ENCODE measurements at regions not wholly inside any gene's neighbourhood (a gene's known extent, or its start where the extent isn't known, plus 50 kb on each side); places are given as distances from the start of the nearest gene placed in this dataset.
A peak's percentile ranks its signal among the peaks of the same experiment; 100 is the strongest.

- CTCF ChIA-PET = interaction anchor here (0.7 kb wide), 1 partner anchor 147 kb away, joined by 3 read pairs; no protein-coding TSS in a partner anchor
- DNase-seq (ENCODE audit: low spot score) = peak; percentile 78
- POLR2A ChIA-PET (ENCODE audit: low non-redundant PET) = no interaction called here
- H3K27ac ChIP-seq = no peak overlapping the region
- TF ChIP-seq, protein P1, sequence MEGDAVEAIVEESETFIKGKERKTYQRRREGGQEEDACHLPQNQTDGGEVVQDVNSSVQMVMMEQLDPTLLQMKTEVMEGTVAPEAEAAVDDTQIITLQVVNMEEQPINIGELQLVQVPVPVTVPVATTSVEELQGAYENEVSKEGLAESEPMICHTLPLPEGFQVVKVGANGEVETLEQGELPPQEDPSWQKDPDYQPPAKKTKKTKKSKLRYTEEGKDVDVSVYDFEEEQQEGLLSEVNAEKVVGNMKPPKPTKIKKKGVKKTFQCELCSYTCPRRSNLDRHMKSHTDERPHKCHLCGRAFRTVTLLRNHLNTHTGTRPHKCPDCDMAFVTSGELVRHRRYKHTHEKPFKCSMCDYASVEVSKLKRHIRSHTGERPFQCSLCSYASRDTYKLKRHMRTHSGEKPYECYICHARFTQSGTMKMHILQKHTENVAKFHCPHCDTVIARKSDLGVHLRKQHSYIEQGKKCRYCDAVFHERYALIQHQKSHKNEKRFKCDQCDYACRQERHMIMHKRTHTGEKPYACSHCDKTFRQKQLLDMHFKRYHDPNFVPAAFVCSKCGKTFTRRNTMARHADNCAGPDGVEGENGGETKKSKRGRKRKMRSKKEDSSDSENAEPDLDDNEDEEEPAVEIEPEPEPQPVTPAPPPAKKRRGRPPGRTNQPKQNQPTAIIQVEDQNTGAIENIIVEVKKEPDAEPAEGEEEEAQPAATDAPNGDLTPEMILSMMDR (conservative IDR thresholded peaks at IDR 0.05; ENCODE audit: low read depth) = no peak
Observed at GRCh38 chr3:107962946-107963345, 127.9 kb downstream of the CD47 start.

DNA sequence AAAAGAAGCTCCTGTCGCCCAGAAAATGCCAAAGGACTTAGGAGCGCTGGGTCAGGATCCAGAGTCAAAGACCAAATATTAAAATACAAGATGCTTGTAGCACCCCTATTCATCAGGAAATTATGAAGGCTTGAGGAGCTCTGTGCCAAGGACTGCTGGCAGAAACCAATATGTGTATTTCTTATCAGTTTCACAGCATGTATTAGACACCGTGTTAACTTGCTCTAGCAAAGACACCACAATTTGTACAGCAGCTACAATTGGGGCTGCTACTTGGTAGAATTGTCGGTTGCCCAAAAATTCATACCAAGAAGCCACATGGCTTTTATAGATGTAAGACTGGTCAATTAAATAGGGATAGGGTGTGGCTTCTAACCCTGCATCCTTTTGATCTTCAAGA lies 128.8 kb downstream of the CD47 start:
- H3K27ac ChIP-seq = no peak overlapping the region
- ChIA-PET CTCF (no interaction called here), POLR2A (ENCODE audit: low non-redundant PET) (no interaction called here)
- TF ChIP-seq, protein P1 (conservative IDR thresholded peaks at IDR 0.05; ENCODE audit: low read depth) = no peak
- no peak for DNase-seq (ENCODE audit: low spot score)

DNA sequence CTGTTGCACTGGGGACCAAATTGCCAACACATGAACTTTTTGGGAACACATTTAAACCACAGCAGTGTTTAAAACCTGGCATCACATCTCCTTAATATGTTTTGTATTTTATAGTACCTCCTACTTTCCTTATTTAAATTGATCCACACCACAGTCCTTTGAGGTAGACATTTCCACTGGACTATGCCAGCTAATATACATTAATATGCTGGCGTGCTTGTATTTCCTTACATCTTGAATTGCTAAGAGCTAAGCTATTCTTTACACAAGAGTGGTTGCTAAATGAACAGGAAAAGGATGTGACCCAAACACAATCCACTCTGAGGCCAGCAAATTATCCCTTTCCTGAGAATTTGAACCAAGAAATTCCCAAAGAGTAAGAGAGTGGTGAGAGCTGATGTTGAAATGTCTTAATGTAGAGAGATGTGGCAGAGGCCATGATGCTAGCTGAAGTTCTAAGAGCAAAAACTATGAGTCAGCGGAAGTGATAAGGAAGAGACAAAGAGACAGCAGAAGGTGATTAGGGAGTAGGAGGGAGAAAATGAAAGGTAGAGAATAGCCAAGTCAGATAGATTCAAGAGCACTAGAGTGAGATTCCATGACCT lies 131.2 kb downstream of the CD47 start:
- ChIA-PET POLR2A (ENCODE audit: low non-redundant PET) (no interaction called here), CTCF (no interaction called here)
- no peak overlapping the region for H3K27ac ChIP-seq
- TF ChIP-seq, protein P1 (conservative IDR thresholded peaks at IDR 0.05; ENCODE audit: low read depth) = no peak
- no peak for DNase-seq (ENCODE audit: low spot score)

DNA sequence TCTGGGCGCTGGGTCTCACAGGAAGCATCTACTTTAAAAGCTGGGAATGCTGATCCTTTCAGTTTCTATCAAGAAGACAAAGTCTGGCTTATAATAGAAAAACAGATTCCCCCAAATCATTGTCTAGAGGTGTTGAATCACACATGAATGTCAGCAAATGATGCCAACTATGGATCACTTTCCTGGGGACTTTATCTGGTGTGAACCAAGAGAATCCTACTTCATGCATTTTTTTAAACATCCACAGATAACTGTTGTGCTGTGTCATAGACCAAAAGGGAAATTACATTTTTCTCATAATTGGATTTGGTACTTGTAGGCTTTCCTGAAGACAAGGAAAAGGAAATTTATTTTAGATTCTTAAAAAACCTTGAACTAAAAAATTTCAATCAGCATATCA lies 132.7 kb downstream of the CD47 start:
- ChIA-PET CTCF (interaction anchor here (1.1 kb wide), 1 partner anchor 13 kb away, joined by 3 read pairs; no protein-coding TSS in a partner anchor), POLR2A (ENCODE audit: low non-redundant PET) (no interaction called here)
- peak overlapping the region; percentile 81; the same call in 1 of the 2 replicates for H3K27ac ChIP-seq
- TF ChIP-seq, protein P1 (conservative IDR thresholded peaks at IDR 0.05; ENCODE audit: low read depth) = no peak
- no peak for DNase-seq (ENCODE audit: low spot score)

DNA sequence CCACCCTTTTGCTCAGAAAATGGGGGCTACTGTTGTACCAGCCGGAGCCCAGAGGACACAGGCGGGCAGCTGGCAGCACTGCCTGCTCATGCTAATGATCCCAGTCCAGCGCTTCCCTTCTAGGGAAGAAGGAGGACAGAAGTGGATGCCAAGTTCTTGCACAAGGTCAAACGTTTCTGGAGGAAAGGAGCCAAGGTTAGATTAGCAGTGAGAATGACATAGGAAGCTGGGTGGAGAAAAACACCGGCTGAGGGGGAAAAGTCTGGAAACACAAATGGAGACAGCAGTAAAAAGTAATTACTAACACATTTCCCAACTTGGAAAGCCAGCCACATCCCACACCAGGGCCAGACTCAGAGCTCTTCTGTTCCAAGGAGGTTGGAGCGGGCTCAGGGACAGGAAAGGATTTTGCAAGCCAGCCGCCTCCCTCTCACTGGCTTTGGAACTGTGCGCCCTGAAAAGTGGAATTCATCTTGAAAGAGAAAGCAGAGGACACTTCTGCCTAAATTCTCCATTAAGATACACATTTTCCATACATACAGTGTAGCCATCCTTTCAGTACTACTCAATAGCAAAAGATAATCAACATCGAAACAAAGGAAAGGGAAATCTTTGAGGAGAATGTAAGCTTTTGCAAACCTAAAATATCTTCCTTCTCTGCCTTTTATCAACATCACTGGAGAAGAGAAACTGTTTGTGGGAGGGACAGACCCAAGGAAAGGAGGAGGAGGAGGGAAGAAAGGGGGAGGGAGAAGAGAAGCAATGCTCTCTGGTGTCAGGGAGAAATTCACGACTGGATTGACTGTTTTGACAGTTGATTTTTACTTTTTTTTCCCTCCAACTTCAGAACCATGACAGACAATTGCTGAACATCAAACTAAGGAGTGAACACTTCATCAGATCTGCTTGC lies 133.6 kb downstream of the CD47 start:
- ChIA-PET POLR2A (ENCODE audit: low non-redundant PET) (no interaction called here), CTCF (interaction anchor here (1.1 kb wide), 1 partner anchor 14 kb away, joined by 3 read pairs; no protein-coding TSS in a partner anchor)
- TF ChIP-seq, protein P1 (conservative IDR thresholded peaks at IDR 0.05; ENCODE audit: low read depth) = no peak
- DNase-seq (ENCODE audit: low spot score) = no peak
- H3K27ac ChIP-seq = peak overlapping the region; percentile 81

DNA sequence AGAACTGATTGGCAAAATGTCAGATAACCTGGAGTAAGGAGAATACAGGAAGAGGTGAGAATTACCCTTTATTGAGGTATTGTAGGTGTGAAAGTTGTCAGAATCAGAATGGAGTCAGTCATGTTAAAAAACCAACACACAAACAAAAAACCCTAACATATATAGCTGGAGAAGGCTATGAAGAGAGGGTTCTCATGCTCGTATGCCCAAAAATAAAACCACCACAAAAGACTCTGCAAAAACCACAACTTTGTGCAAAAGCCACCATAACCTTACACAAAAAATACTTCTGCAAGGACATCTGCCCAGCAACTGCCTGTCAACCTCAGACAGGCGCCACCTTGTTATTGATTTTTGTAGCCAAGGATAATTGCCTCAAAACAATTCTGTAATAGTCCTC lies 136.0 kb downstream of the CD47 start:
- no peak overlapping the region for H3K27ac ChIP-seq
- ChIA-PET CTCF (no interaction called here), POLR2A (ENCODE audit: low non-redundant PET) (no interaction called here)
- DNase-seq (ENCODE audit: low spot score) = no peak
- TF ChIP-seq, protein P1 (conservative IDR thresholded peaks at IDR 0.05; ENCODE audit: low read depth) = no peak
